IPS-15b (cell line): ENCODE measurements at regions not wholly inside any gene's neighbourhood (a gene's known extent, or its start where the extent isn't known, plus 50 kb on each side); places are given as distances from the start of the nearest gene placed in this dataset.

Experiments
- H3K27me3 ChIP-seq: one replicate; pipeline ENCODE4 v1.6.1; 2013; ENCODE audit warnings: low read length; ENCODE audit not compliant: control insufficient read depth, insufficient read depth
- H3K36me3 ChIP-seq: one replicate; pipeline ENCODE4 v1.6.1; 2013; ENCODE audit warnings: low read length; ENCODE audit not compliant: control insufficient read depth, insufficient read depth
- H3K4me1 ChIP-seq: one replicate; pipeline ENCODE4 v1.6.1; 2013; ENCODE audit warnings: mild to moderate bottlenecking, low read length; ENCODE audit not compliant: control insufficient read depth, insufficient read depth
- H3K4me3 ChIP-seq: one replicate; pipeline ENCODE4 v1.5.1; 2013; ENCODE audit warnings: low read depth, low read length
- H3K9ac ChIP-seq: one replicate; pipeline ENCODE4 v1.6.1; 2013; ENCODE audit warnings: low read depth, mild to moderate bottlenecking, low read length
- H3K9me3 ChIP-seq: one replicate; pipeline ENCODE4 v1.6.1; 2013; ENCODE audit warnings: mild to moderate bottlenecking, low read length; ENCODE audit not compliant: control insufficient read depth, insufficient read depth

DNA sequence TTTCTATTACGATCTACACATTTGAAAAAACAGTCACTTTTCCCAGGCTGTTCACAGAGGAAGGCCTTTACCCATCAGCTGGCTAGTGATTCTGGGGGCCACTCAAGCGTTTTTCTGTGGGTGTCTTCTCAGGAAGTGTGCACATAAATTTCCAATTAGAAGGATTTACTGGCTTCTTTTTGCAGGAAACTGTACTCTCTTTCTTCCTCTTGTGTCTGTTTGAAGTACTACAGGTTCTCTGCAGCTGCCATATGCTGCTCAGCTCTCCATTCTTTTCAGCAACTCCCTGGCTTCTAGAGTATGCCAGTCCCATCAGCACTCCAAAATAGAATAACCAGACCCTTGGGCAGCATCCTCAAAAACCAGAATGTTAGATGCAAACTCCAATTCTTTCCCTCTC is 110.4 kb upstream of the NAV3 start:
- Histone ChIP-seq H3K9ac (no peak overlapping the region), H3K27me3 (no peaks in the 10 kb centered on the region), H3K4me1 (no peaks in the 10 kb centered on the region), H3K36me3 (no peaks in the 10 kb centered on the region), H3K4me3 (no peak overlapping the region), H3K9me3 (no peaks in the 10 kb centered on the region)

DNA sequence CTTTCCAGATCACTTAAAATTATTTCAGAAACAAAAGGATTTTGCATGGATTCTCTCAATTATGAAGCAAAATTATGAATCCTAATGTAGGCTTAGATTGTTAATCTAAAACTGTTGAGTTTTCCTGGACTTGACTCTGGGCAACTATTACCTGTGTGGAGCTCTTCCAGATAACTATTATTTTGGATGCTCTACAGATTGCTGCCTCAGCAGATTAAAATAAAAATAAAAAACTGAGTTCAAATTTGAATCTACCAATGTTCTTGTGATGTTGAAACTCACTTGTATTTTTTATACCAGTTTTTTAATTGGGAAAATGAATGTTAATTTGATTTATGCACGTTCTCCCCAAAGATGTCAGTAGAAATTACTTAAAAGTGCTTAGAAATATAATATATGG is 120.5 kb upstream of the NAV3 start:
- H3K36me3 ChIP-seq, result no peaks in the 10 kb centered on the region
- H3K4me1 ChIP-seq, result no peaks in the 10 kb centered on the region
- H3K9ac ChIP-seq, result no peak overlapping the region
- H3K9me3 ChIP-seq, result no peaks in the 10 kb centered on the region
- H3K4me3 ChIP-seq, result no peak overlapping the region
- no peaks in the 10 kb centered on the region for H3K27me3 ChIP-seq

DNA sequence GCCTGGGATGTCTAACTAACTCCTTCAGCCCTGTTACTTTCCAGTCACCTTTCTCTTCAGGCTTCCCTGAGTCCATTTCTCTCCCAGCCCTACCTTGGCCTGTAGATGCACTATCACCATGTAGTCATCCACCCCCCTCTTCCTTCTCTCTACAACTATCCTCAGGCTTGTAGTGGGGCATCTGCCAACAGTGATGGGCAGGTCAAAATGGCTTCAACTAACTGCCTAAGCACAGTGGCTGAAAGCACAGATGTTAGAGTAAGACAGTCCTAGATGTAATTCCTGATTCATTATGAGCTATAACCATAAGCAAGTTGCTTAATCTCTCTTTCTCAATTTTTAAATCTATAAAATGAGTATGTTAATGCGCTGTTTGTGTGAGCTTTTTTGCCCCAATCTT is 133.6 kb upstream of the NAV3 start:
- Histone ChIP-seq H3K9me3 (no peaks in the 10 kb centered on the region), H3K9ac (no peak overlapping the region), H3K4me3 (no peak overlapping the region), H3K27me3 (no peaks in the 10 kb centered on the region), H3K36me3 (no peaks in the 10 kb centered on the region), H3K4me1 (no peaks in the 10 kb centered on the region)

DNA sequence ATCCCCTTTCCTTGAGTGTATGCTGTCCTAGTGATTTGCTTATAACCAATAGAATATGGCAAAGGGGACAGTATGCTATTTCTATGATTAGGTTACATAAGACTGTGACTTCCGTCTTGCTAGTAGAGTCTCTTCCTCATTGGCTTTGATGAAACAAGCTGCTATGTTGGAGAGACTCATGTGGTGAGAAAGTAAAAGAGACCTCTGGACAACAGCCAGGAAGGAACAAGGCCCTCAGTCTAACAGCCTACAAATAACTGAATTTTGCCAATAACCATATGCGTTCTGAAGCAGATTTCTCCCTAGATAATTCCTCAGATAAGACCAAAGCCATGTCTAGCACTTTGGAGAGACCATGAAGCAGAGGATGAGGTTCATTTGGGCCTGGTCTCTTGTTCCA is 134.5 kb upstream of the NAV3 start:
- H3K36me3 ChIP-seq, result no peaks in the 10 kb centered on the region
- no peaks in the 10 kb centered on the region for H3K4me1 ChIP-seq
- H3K4me3 ChIP-seq, result no peak overlapping the region
- no peaks in the 10 kb centered on the region for H3K27me3 ChIP-seq
- H3K9me3 ChIP-seq, result no peaks in the 10 kb centered on the region
- H3K9ac ChIP-seq, result no peak overlapping the region

DNA sequence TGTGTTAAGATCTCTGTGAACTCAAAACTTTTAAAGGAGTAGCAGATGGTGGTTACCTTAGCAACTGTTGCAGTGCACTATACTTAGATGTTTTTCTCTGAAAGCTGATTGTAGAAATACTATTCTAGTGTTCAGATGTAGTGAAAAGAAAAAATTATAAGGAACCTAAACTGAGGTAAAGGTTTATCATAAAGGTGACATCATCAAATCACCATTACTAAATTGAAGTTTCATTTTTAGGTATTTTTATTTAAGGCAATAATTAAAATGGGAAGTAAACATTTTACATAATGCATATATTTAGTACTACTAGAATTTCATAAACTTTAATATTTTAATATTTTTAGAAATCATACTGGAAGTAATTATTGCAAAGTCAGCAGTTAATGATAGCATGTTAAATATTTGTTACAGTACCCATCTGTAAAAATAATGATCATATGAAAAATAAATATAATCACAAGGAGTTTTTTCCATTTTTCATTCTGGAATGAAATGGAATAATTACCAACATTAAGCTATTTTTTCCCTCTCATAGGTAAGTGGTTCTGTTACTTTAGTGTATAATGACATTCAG is 141.1 kb upstream of the NAV3 start:
- Histone ChIP-seq H3K27me3 (no peaks in the 10 kb centered on the region), H3K9me3 (no peaks in the 10 kb centered on the region), H3K4me1 (no peaks in the 10 kb centered on the region), H3K4me3 (no peak overlapping the region), H3K9ac (no peak overlapping the region), H3K36me3 (no peaks in the 10 kb centered on the region)

DNA sequence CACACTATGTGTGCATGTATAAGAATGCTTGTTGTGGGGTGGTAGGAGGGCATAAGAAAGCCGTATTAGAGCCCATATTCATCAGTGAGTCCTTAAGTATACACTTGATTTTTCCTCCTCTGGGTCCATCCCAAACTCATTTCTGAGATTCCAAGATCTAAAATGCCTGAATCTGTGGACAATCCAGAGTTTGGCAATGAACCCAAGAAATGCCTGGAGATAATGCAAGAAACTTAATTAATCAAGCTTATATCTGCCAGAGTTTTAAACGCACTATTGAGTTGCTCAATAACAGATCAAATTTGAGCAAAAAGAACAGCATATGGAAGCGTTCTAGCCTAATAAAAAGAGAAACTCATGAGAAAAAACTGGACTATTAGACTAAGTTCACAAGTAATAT is 143.4 kb upstream of the NAV3 start:
- no peaks in the 10 kb centered on the region for H3K36me3 ChIP-seq
- H3K9ac ChIP-seq, result no peak overlapping the region
- no peaks in the 10 kb centered on the region for H3K27me3 ChIP-seq
- no peak overlapping the region for H3K4me3 ChIP-seq
- no peaks in the 10 kb centered on the region for H3K9me3 ChIP-seq
- H3K4me1 ChIP-seq, result no peaks in the 10 kb centered on the region

DNA sequence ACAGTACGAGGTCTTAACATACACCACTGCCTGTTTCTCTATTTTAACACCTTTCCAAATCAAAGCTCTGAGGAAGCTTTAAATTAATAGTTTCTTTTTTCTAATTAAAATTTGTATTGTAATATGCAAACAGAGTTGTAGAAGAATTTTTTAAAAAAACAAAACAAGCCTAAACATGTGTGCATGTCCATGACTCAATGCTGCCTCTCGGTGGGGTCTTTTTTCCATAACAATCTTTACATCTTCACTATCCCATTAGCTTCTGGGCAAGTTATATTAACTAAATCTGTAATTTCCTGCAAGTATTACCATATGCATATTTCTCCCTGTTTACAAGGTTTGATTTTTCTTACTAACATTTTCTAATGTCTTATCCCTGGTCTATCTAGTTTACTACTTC is 143.9 kb upstream of the NAV3 start:
- no peak overlapping the region for H3K4me3 ChIP-seq
- no peaks in the 10 kb centered on the region for H3K9me3 ChIP-seq
- H3K4me1 ChIP-seq, result no peaks in the 10 kb centered on the region
- H3K36me3 ChIP-seq, result no peaks in the 10 kb centered on the region
- H3K9ac ChIP-seq, result no peak overlapping the region
- no peaks in the 10 kb centered on the region for H3K27me3 ChIP-seq

DNA sequence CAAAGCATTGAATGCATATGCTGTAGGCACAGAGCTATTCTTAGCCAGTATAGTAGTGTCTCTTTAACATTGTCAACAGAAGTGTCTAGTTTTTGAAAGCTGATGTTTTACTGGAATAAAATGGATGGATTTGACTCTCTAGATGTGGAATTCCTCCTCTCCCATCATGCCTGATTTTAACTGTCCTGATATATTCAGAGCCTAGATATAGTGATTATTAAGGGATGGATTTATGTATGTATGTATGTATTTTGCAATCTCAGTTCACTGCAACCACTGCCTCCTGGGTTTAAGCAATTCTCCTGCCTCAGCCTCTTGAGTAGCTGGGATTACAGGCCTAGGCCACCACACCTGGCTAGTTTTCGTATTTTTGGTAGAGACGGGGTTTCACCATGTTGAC is 144.8 kb upstream of the NAV3 start:
- no peaks in the 10 kb centered on the region for H3K27me3 ChIP-seq
- no peaks in the 10 kb centered on the region for H3K4me1 ChIP-seq
- H3K4me3 ChIP-seq, result no peak overlapping the region
- H3K9ac ChIP-seq, result no peak overlapping the region
- no peaks in the 10 kb centered on the region for H3K36me3 ChIP-seq
- H3K9me3 ChIP-seq, result no peaks in the 10 kb centered on the region

DNA sequence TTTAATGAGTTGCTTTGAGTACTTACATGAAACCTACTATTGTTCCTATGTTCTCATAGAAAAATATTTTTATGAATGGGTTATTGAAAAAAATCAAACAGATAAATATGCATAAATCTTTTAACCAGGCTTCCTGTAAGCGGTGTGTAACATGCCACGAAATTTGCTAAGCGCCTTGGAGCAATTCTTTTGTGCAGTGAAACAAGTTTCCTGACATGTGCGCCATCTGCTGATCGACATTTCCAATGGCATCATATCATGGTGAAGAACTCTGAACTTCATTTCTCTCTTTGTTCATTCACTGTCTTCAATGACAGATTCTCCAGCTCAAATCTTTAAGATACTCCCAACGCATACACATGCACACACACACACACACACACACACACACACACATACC is 145.6 kb upstream of the NAV3 start:
- Histone ChIP-seq H3K9me3 (no peaks in the 10 kb centered on the region), H3K4me1 (no peaks in the 10 kb centered on the region), H3K36me3 (no peaks in the 10 kb centered on the region), H3K27me3 (no peaks in the 10 kb centered on the region), H3K4me3 (no peak overlapping the region), H3K9ac (no peak overlapping the region)

DNA sequence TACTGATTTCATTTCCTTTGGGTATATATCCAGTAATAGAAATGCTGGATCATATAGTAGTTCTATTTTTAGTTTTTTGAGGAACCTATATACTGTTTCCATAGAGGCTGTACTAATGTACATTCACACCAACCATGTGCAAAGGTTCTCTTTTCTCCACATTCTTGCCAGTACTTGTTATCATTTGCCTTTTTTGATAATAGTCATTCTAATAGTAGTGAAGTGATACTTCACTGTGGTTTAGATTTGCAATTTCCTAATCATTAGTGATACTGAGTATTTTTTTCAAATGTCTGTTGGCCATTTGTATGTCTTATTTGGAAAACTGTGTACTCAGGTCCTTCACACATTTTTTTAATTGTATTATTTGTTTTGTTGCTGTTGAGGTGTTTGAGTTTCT is 148.2 kb upstream of the NAV3 start:
- H3K36me3 ChIP-seq, result no peaks in the 10 kb centered on the region
- no peak overlapping the region for H3K9ac ChIP-seq
- no peaks in the 10 kb centered on the region for H3K9me3 ChIP-seq
- peaks cover 17% of the 10 kb centered on the region for H3K27me3 ChIP-seq
- H3K4me3 ChIP-seq, result no peak overlapping the region
- no peaks in the 10 kb centered on the region for H3K4me1 ChIP-seq

DNA sequence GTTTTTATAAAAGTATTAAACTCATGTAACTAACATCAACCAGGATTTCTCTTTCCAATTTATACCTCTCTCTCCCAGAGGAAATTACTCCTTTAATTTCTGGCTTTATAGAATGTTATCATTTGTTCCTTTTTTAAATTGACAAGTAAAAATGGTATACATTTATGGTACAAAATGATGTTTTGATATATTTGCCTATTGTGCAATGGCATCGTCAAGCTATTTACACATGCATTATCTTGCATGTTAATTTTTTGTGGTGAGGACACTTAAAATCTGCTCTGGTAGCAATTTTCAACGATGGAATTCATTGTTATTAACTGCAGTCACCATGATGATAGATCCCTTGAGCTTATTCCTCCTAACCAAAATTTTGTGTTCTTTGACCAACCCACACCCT is 149.0 kb upstream of the NAV3 start:
- H3K4me1 ChIP-seq, result no peaks in the 10 kb centered on the region
- no peak overlapping the region for H3K4me3 ChIP-seq
- H3K9ac ChIP-seq, result no peak overlapping the region
- peaks cover 25% of the 10 kb centered on the region for H3K27me3 ChIP-seq
- no peaks in the 10 kb centered on the region for H3K9me3 ChIP-seq
- no peaks in the 10 kb centered on the region for H3K36me3 ChIP-seq

DNA sequence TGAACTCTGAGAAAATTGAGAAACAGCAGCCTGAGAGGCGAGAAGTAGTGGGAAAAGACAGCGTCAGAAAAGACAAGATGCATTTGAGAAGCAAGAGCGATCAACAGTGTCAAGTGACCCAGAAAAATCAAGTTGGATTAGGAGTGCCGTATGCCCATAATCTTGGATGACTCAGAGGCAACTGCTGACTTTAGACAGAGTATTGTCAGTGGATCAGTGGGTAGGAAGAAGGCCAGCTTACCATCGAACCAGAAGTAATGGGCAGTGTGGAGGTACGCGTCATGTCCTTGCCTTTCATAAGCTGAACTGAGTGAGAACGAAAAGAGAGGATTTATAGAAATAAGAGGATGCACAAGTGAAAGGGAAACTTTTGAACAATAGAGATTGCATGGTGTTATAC is 151.0 kb upstream of the NAV3 start:
- Histone ChIP-seq H3K4me1 (no peaks in the 10 kb centered on the region), H3K27me3 (peaks cover 41% of the 10 kb centered on the region), H3K4me3 (no peak overlapping the region), H3K9me3 (no peaks in the 10 kb centered on the region), H3K36me3 (no peaks in the 10 kb centered on the region), H3K9ac (no peak overlapping the region)

DNA sequence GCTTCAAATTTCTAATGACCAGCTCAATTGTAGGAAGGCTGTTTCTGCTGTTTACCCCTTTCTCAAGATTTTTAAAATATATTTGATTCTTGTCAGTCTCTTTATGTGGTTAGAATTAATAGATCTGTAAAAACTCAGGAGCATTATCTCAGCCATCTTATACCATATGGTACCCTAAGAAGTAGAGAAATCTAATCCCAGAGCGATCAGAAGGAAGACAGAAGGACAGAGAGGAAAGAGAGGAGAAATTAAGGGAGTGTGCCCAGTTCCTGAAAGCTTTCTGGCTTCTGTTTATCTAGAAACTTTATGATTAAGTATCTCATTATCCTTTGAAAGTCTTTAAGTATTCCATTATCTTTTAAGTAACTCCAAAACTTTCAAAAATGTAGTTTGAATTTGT is 152.1 kb upstream of the NAV3 start:
- H3K9me3 ChIP-seq, result no peaks in the 10 kb centered on the region
- no peaks in the 10 kb centered on the region for H3K4me1 ChIP-seq
- H3K4me3 ChIP-seq, result no peak overlapping the region
- peaks cover 44% of the 10 kb centered on the region for H3K27me3 ChIP-seq
- no peaks in the 10 kb centered on the region for H3K36me3 ChIP-seq
- no peak overlapping the region for H3K9ac ChIP-seq
